ENCODE measurements at regions not wholly inside any gene's neighbourhood (a gene's known extent, or its start where the extent isn't known, plus 50 kb on each side); places are given as distances from the start of the nearest gene placed in this dataset.

- ATAC-seq, result no peak
- no peak for DNase-seq
- H3K27me3 ChIP-seq (ENCODE audit: low read depth), result peaks cover 3% of the 10 kb centered on the region
- H3K4me3 ChIP-seq, result no peak overlapping the region
- no peaks in the 10 kb centered on the region for H3K36me3 ChIP-seq
- H3K4me1 ChIP-seq, result no peaks in the 10 kb centered on the region
- intact Hi-C loops (cut with DNase I), result no loop called here
- no peaks in the 10 kb centered on the region for H3K9me3 ChIP-seq
- no peak overlapping the region for H3K27ac ChIP-seq
- TF ChIP-seq CTCF (IDR thresholded peaks at IDR 0.05), result no peak
These were observed 169.4 kb downstream of the FOXL1 start for GRCh38 chr16:86747761-86748160.

GRCh38 chr16:86748652-86749051 lies 170.3 kb downstream of the FOXL1 start:
- no peak overlapping the region for H3K27ac ChIP-seq
- H3K27me3 ChIP-seq (ENCODE audit: low read depth), result peaks cover 3% of the 10 kb centered on the region
- H3K4me1 ChIP-seq, result no peaks in the 10 kb centered on the region
- H3K4me3 ChIP-seq, result no peak overlapping the region
- H3K9me3 ChIP-seq, result no peaks in the 10 kb centered on the region
- DNase-seq (no peak), ATAC-seq (no peak)
- intact Hi-C loops (cut with DNase I), result no loop called here
- H3K36me3 ChIP-seq, result no peaks in the 10 kb centered on the region
- TF ChIP-seq CTCF (IDR thresholded peaks at IDR 0.05), result no peak

GRCh38 chr16:86751076-86752030 lies 173.0 kb downstream of the FOXL1 start:
- ATAC-seq (no peak), DNase-seq (no peak)
- intact Hi-C loops (cut with DNase I), result no loop called here

GRCh38 chr16:86752582-86753175 lies 174.3 kb downstream of the FOXL1 start:
- TF ChIP-seq CTCF (IDR thresholded peaks at IDR 0.05), result no peak
- Histone ChIP-seq H3K36me3 (no peaks in the 10 kb centered on the region), H3K27ac (no peak overlapping the region), H3K4me1 (no peaks in the 10 kb centered on the region), H3K4me3 (no peak overlapping the region), H3K27me3 (ENCODE audit: low read depth) (peaks cover 18% of the 10 kb centered on the region), H3K9me3 (no peaks in the 10 kb centered on the region)
- ATAC-seq (no peak), DNase-seq (no peak)
- intact Hi-C loops (cut with DNase I), result no loop called here

More at GRCh38 chr16:86751076-86752030, 173.0 kb downstream of the FOXL1 start:
- H3K4me3 ChIP-seq, result no peak overlapping the region
- no peaks in the 10 kb centered on the region for H3K4me1 ChIP-seq
- TF ChIP-seq CTCF (IDR thresholded peaks at IDR 0.05), result no peak
- H3K9me3 ChIP-seq, result no peaks in the 10 kb centered on the region
- no peak overlapping the region for H3K27ac ChIP-seq
- H3K36me3 ChIP-seq, result no peaks in the 10 kb centered on the region
- peaks cover 4% of the 10 kb centered on the region for H3K27me3 ChIP-seq (ENCODE audit: low read depth)

GRCh38 chr16:86753399-86753798 lies 175.1 kb downstream of the FOXL1 start:
- no peak overlapping the region for H3K27ac ChIP-seq
- ATAC-seq, result no peak
- no peak for DNase-seq
- H3K9me3 ChIP-seq, result no peaks in the 10 kb centered on the region
- H3K4me3 ChIP-seq, result no peak overlapping the region
- no peaks in the 10 kb centered on the region for H3K36me3 ChIP-seq
- intact Hi-C loops (cut with DNase I), result no loop called here
- no peak for TF ChIP-seq CTCF (IDR thresholded peaks at IDR 0.05)
- H3K27me3 ChIP-seq (ENCODE audit: low read depth), result peaks cover 25% of the 10 kb centered on the region
- no peaks in the 10 kb centered on the region for H3K4me1 ChIP-seq
